HTR-8/SVneo (cell line): ENCODE measurements at regions not wholly inside any gene's neighbourhood (a gene's known extent, or its start where the extent isn't known, plus 50 kb on each side); places are given as distances from the start of the nearest gene placed in this dataset.
A peak's percentile ranks its signal among the peaks of the same experiment; 100 is the strongest.
"Not testable (repeated sequence)": the region's sequence is repeated elsewhere in the genome, so short reads cannot be mapped to it uniquely, and the experiment has no call there.

Source experiments
- DNase-seq: peaks from one replicate; pipeline ENCODE4 v3.0.0; 2011; ENCODE audit warnings: low spot score, mixed read lengths; ENCODE audit not compliant: insufficient read length
- FAIRE-seq: peaks from 2 replicates; lab custom pipeline; 2011; peaks lifted over from hg19 to GRCh38; lab: Jason Lieb, UNC

GRCh38 chr3:101913168-101913567 is 63.9 kb downstream of the NFKBIZ start:
- FAIRE-seq, result peak; percentile 4
- DNase-seq, result no peak

GRCh38 chr3:101917761-101918160 is 68.4 kb downstream of the NFKBIZ start:
- not testable (repeated sequence) for FAIRE-seq

GRCh38 chr3:101922151-101922725 is 72.9 kb downstream of the NFKBIZ start:
- not testable (repeated sequence) for DNase-seq, FAIRE-seq

More at GRCh38 chr3:101917761-101918160, 68.4 kb downstream of the NFKBIZ start:
- not testable (repeated sequence) for DNase-seq

- FAIRE-seq, DNase-seq: not testable (repeated sequence)
Observed at GRCh38 chr3:101924621-101925020, 75.3 kb downstream of the NFKBIZ start.

GRCh38 chr3:101925124-101925523 is 75.8 kb downstream of the NFKBIZ start:
- not testable (repeated sequence) for FAIRE-seq, DNase-seq

DNA sequence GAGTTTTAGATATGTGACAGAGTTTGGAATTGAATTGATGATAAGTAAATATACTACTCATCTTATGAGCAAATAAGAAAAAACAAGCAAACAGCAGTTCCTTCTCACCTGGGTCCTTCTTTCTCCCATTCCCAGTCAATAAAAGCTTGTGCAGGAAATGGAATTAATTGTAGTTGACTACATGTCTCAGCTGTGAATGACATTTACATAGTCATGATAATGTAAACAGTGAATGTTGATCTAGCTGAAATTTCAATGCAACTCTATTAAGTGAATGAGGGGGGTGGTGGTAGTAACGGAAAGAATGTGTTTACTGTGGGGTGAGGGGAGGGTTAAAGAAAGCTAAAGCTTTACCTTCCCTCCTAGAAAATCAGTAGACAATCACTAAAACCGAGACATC is 76.2 kb downstream of the NFKBIZ start:
- FAIRE-seq (no peak), DNase-seq (no peak)

DNA sequence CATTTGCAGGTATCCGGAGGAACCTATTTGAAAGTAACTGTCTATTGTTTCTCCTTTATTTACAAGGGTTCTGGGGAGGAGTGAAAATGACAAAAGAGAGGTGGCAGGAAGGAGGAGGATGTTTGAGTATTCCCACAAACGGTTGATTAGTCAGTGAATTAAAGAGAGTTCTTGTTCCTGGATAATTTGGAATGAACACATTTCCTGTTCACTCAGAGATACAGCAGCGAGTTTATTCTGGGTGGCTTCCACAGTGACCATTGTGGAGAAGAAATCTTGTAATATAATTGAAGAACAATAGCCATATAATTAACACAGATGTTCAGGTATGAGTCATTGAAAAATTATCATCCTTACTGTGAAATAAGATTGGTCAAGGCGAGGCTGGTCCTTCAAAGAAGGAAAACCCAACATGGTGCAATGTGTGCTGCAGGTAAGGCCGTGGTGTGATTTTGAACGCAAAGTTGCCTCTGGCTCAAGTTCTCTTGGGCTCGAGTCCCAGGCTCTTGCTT is 77.3 kb downstream of the NFKBIZ start:
- no peak for DNase-seq
- FAIRE-seq, result no peak

DNA sequence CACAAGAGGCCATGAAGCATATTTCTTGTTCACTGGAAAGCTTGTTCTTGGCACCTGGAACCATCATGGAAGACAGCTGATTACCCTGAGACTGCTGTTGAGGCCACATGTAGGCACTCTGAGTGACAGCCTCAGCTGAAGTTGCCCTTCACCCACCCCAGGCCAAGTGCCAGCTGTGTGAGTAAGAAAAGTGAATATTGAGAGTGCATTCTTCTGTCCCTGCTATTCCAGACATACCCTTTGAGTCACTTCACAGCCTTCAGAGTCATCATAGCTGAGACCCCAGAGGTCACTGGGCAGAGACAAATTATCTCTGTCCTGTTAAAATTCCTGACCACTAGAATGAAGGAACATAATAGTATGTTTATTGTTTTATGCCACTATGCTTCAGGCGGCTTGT is 79.6 kb downstream of the NFKBIZ start:
- DNase-seq (peak; percentile 73), FAIRE-seq (peak; percentile 78)

DNA sequence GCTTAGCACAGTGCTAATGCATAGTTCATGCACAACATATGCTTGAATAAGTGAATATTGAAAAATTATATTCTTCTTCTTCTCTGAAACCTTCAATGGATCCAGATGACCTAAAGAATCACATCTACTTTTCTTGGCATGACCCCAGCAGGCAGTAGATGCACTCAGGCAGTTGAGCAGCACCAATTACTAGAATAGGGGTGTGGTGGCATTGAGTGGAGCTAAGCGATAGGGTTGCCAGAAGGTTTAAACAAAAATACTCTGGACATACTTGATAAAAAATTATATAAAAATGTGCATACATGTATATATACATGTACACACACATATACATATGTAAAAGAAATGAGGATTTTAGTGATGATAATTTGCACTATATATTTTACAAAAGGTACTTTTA is 81.8 kb downstream of the NFKBIZ start:
- no peak for DNase-seq
- FAIRE-seq, result no peak

DNA sequence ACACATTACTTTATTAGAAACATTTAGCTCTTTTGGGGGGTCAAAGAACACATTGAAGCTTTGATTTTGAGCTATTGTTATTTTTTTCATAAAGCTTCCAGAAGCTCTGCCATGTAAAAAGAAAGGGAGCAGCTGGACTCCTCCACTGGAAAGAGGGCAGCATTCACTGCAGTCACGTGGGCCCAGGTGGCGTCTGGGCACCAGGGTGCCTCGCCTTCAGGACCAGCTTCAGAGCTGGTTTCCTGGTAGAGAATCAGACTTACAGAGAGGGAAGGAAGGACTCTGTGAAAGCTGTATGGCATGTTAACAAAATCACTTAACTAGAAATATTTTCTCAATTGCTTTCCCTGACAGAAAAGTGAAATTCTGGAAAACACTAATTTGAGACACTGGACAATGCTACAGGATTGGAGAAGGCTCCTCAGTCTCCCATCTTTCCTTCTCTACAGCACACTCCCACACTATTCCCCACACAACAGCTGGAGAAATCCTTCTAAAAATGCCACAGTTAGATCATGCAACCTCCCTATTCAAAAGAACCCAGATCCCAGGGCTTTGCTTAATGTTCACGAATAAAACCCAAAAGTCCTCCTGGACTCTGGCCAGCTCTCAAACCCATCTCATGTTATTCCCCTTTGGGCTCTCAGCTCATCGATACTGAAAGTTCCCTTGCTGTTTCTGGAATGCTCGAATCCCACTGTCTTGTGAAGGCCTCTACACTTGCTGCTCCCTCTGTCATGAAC is 83.2 kb downstream of the NFKBIZ start:
- FAIRE-seq (no peak), DNase-seq (no peak)

DNA sequence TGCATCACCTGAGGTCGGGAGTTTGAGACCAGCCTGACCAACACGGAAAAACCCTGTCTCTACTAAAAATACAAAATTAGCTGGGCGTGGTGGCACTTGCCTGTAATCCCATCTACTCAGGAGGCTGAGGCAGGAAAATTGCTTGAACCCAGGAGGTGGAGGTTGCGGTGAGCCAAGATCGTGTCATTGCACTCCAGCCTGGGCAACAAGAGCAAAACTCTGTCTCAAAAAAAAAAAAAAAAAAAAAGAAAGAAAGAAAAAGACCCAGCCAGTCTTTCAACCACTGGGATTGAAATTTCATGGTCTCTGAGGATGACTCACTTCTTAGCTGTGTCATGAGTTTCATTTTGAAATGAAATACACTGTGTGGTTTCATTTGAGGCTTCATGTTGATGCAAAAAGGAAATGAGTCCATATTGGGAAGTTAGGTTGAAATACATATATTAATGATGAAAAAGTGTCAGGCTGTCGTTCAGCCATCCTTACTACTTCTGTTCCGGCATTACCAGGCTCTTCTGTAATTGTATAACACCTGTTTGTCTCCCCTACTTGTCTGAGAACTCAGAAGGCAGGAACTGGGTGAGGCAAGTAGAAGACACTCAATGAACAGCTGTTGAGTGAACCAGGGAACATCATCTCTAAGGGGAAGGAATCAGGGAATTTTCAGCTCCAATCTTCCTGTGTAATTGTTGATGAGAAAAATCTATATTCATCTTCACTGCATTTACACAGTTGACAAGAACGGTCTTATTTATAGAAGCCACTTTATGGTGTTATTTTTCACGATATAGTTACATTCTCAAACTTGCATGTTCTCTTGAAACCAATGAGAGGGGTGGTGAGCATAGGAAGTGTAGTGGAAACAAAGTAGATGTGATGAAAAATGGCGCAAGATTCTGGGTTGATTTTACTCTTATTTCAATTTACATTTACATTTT is 87.4 kb downstream of the NFKBIZ start:
- DNase-seq (peak; percentile 67), FAIRE-seq (no peak)

DNA sequence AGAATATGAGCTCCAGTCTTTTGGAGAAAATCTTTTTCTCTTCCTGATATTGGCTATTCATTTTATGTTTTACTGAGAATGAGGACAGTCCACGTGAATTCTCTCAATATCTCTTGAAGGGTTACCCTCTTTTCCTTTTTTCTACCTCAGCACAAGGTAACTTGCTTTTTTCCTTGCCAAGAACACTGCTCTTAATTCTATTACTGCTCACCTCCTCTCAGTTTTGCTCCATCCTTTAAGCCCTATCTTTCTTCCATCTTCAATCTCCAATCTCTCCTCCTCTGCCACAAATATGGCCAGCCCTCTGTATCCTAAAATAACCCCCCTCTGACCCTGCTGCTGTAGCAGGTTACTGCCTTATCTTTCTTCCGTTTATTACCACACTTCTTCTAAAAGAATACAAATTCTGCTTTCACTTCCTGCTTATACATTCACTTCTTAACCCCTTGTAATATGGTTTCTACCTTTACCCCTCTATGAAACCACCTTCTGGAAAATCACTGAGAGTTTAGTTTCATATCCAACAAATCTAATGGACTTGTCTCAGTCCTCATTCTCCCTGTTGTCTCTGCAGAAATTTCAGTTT is 89.0 kb downstream of the NFKBIZ start:
- no peak for FAIRE-seq

DNA sequence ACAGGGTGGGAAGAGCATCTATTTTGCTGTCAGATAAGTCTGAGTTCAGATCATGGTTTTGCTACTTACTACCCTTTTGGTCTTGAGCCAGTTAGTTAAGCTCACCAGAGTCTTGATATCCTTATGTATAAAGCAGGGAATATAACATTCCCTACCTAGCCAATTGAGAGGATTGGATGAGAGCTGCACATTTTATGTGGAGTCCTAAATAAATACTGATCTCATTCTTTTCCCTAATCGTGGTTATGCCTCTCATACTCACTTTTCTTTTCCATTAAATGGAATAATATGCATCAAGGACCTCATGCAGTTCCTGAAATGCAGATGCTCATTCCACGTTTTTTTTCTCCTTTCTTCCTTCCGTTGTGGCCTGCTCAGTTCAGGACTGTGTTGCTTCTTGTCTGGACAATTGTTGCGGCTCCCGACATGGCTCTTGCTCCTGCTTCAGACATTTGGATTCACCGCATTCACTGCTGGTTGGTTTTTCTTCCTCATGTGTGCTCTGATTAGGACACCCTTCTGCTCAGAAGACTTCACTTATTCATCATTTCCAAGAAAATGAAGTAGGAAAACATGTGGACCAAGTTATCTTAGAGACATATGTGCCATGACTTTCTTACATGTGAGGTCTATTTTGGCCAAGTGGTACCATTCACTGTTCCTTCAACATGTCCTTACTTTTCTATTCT is 90.2 kb downstream of the NFKBIZ start:
- DNase-seq (no peak), FAIRE-seq (no peak)

More for the DNA sequence above, 89.0 kb downstream of the NFKBIZ start:
- DNase-seq, result no peak

GRCh38 chr3:101940521-101941317 is 91.4 kb downstream of the NFKBIZ start:
- peak; percentile 69 for DNase-seq
- peak; percentile 92 for FAIRE-seq

DNA sequence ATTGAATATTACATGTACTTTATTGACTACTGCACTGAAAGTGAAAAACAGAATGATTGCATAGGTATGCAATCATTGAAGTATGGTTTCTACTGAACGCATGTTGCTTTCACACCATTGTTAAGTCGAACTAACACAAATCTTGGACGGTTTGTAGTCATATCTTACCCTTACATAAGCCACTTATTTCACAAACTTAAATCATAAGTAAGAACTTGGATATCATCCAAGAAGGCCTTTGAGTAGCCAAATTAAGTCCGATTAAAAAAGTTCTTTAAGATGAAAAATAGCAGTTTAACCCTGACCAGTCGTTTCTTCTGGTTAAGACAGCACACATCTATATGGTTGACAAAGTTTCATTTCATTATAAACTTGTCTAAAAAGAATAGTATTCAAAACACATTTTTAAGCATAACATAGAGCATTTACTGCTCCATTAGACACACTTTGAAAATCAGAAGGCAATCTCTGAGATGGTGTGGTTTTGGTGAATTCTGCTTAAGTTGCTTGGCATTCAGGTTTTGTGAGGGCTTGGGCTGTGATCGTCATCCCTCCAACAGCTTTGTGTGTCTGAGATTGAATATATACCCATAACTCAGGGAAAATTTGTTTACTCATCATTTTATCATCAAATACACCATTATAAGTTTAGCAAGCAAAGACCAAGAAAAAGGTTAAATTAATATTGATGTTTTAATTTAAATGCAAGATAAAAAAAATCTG is 92.2 kb downstream of the NFKBIZ start:
- FAIRE-seq, result no peak

DNA sequence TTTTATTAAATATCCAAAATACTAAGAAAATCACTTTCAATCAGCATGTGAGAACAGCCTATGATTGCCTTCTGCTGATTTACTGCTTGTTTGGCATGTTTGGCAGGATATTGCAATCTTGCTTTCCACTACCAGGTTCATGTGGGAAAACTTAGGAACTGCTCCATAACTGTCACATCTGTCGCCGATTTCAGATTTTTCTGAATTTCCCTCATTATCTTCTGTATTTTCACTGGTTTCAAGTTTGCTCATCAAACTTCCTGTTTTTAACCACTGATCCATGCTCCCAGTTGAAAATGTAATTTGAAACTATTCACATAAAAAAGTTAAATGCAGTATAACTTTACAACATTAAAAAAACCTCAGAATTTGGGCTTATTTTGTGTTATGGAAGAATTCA is 93.0 kb downstream of the NFKBIZ start:
- no peak for FAIRE-seq

More for the DNA sequence above, 92.2 kb downstream of the NFKBIZ start:
- no peak for DNase-seq

GRCh38 chr3:101943029-101943428 is 93.7 kb downstream of the NFKBIZ start:
- DNase-seq (no peak), FAIRE-seq (no peak)

More for the DNA sequence above, 93.0 kb downstream of the NFKBIZ start:
- DNase-seq, result no peak

- FAIRE-seq (no peak), DNase-seq (no peak)
Observed at GRCh38 chr3:101944308-101944707, 95.0 kb downstream of the NFKBIZ start.
